GM12875 (cell line): ENCODE measurements at regions not wholly inside any gene's neighbourhood (a gene's known extent, or its start where the extent isn't known, plus 50 kb on each side); places are given as distances from the start of the nearest gene placed in this dataset.

Experiments used
- H3K4me3 ChIP-seq: one replicate; pipeline ENCODE4 v1.5.1; 2011; ENCODE audit warnings: low read depth, low read length, control low read depth
- TF ChIP-seq, protein P1 (sequence below): IDR thresholded peaks from 2 replicates; pipeline ENCODE4 v1.5.1; 2011; ENCODE audit warnings: low read depth, mild to moderate bottlenecking, control low read depth, inconsistent platforms, low read length, moderate library complexity, borderline replicate concordance; ENCODE audit not compliant: insufficient read depth

DNA sequence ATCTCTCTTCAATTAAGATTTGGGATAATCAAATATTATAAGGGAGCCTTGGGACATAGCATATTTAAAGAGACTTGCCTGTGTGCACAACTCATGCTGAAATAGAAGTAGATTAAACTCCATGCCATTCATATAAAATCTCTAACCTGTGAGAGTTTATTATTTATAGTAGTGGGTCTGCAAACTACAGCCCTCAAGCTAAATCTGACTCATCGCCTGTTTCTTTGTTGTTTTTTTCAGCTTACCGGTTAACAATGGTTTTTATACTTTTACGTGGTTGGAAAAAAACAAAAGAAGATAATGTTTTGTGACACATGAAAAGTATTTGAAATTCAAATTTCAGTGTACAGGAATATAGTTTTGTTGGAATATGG, 61.9 kb upstream of the GHR start:
- no peak overlapping the region for H3K4me3 ChIP-seq
- TF ChIP-seq, protein P1, sequence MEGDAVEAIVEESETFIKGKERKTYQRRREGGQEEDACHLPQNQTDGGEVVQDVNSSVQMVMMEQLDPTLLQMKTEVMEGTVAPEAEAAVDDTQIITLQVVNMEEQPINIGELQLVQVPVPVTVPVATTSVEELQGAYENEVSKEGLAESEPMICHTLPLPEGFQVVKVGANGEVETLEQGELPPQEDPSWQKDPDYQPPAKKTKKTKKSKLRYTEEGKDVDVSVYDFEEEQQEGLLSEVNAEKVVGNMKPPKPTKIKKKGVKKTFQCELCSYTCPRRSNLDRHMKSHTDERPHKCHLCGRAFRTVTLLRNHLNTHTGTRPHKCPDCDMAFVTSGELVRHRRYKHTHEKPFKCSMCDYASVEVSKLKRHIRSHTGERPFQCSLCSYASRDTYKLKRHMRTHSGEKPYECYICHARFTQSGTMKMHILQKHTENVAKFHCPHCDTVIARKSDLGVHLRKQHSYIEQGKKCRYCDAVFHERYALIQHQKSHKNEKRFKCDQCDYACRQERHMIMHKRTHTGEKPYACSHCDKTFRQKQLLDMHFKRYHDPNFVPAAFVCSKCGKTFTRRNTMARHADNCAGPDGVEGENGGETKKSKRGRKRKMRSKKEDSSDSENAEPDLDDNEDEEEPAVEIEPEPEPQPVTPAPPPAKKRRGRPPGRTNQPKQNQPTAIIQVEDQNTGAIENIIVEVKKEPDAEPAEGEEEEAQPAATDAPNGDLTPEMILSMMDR = no peak

DNA sequence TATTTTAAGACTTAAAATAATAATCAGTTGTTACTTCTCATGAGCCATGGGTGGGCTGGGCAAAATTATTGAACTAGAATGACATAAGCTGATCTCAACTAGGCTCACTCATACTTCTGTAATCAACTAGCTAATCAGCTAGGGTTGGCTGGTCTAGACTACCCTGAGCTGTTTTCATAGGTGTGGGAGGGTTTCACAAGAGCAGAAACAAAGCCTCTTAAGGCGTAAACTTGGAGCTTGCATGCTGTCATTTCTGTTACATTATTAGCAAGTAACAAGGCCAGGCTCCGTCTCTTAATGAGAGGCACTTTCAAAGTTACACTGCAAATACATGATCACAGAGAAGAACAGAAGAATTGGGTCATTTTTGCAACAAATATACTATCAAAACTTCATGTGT, 57.2 kb upstream of the GHR start:
- TF ChIP-seq, protein P1 = no peak
- no peak overlapping the region for H3K4me3 ChIP-seq
